Liver (tissue), 3 donors: ENCODE measurements at regions not wholly inside any gene's neighbourhood (a gene's known extent, or its start where the extent isn't known, plus 50 kb on each side); places are given as distances from the start of the nearest gene placed in this dataset.

Experiments
- CTCF ChIP-seq: fragments of 150-350 bp; IDR thresholded peaks from 2 replicates; pipeline ENCODE4 v1.5.1; 2017; ENCODE audit warnings: improper control_type of control experiment, low read depth, low read length; ENCODE audit not compliant: missing input control
- EGR1 ChIP-seq, 2 donors: IDR thresholded peaks; 2 replicates each; pipeline ENCODE4 v1.6.1; 2016 to 2018; ENCODE audit warnings: antibody characterized with exemption in 2 of 2, low read depth in 2 of 2
- GABPA ChIP-seq, 2 donors: IDR thresholded peaks in 1 of 2; conservative IDR thresholded peaks in 1 of 2; 2 replicates each; pipeline ENCODE4 v1.6.1; 2016; ENCODE audit warnings: antibody characterized with exemption in 2 of 2, mild to moderate bottlenecking in 1 of 2, moderate library complexity in 1 of 2
- HNF4A ChIP-seq, 2 donors: conservative IDR thresholded peaks; 2 replicates each; pipeline ENCODE4 v1.6.1; 2016; ENCODE audit warnings: antibody characterized with exemption in 2 of 2, mild to moderate bottlenecking in 2 of 2
- JUND ChIP-seq, 2 donors: IDR thresholded peaks; 2 replicates each; pipeline ENCODE4 v1.6.1; 2016; ENCODE audit warnings: antibody characterized with exemption in 2 of 2
- MAX ChIP-seq: IDR thresholded peaks from 2 replicates; pipeline ENCODE4 v1.6.1; 2016; ENCODE audit warnings: antibody characterized with exemption
- NR2F2 ChIP-seq: IDR thresholded peaks from 2 replicates; pipeline ENCODE4 v1.6.1; 2016; ENCODE audit warnings: antibody characterized with exemption
- RAD21 ChIP-seq, 2 donors: IDR thresholded peaks; 2 replicates each; pipeline ENCODE4 v1.6.1; 2016; ENCODE audit warnings: antibody characterized with exemption in 2 of 2, mild to moderate bottlenecking in 2 of 2
- TAF1 ChIP-seq: conservative IDR thresholded peaks from 2 replicates; pipeline ENCODE4 v1.6.1; 2016; ENCODE audit warnings: antibody characterized with exemption, mild to moderate bottlenecking
- YY1 ChIP-seq: IDR thresholded peaks from 2 replicates; pipeline ENCODE4 v1.6.1; 2016; ENCODE audit warnings: antibody characterized with exemption, mild to moderate bottlenecking
- donor health status: healthy.
- donor health status: healthy.

- TF ChIP-seq CTCF (no peak), HNF4A (conservative IDR thresholded peaks at IDR 0.05) (no peak), GABPA (IDR thresholded peaks at IDR 0.05 in 1 of 2, conservative IDR thresholded peaks at IDR 0.05 in 1 of 2) (no peak), NR2F2 (no peak), JUND (IDR thresholded peaks at IDR 0.05) (no peak), YY1 (no peak), MAX (no peak), RAD21 (IDR thresholded peaks at IDR 0.05) (no peak), TAF1 (no peak), EGR1 (IDR thresholded peaks at IDR 0.05; ENCODE audit: low read depth in 2 of 2) (no peak)
These were observed 735.3 kb upstream of the RAG2 start for GRCh38 chr11:37333345-37333744.
